HG03039 (cell line): ENCODE measurements at regions not wholly inside any gene's neighbourhood (a gene's known extent, or its start where the extent isn't known, plus 50 kb on each side); places are given as distances from the start of the nearest gene placed in this dataset.
"Not testable (repeated sequence)": the region's sequence is repeated elsewhere in the genome, so short reads cannot be mapped to it uniquely, and the experiment has no call there.

Experiments used
- ATAC-seq: cut with Tn5 transposase; IDR thresholded peaks from one replicate; pipeline ENCODE4 v1.9.1; 2021; ENCODE audit warnings: mild to moderate bottlenecking, moderate library complexity; ENCODE audit not compliant: unreplicated experiment

DNA sequence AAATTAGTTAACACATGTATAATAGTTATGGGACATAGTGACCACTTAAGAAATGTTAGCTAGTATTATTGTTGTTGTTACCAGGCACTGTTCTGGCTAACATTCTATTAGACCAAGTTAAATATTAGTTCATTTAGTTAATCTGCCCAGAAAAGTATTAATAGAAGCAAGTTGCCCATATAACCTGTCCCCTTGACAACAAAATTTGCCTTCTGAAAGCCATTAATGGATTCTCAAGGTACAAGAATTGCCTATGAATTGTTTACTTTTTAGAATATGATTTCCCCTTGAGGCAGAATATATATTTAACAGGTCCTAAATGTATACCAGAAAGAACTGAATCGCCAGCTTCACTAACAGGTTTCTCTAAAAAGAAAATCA lies 167.3 kb upstream of the TMCC3 start:
- no peak for ATAC-seq

DNA sequence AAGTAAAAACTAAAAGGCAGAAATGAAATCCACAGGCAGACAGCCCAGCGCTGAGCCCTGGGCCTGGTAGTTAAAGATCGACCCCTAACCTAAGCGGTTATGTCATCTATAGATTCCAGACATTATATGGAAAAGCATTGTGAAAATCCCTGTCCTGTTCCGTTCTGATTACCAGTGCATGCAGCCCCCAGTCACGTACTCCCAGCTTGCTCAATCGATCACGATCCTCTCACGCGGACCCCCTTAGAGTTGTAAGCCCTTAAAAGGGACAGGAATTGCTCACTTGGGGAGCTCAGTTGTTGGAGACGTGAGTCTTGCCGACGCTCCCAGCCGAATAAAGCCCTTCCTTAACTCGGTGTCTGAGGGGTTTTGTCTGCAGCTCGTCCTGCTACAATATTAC lies 166.8 kb upstream of the TMCC3 start:
- not testable (repeated sequence) for ATAC-seq

DNA sequence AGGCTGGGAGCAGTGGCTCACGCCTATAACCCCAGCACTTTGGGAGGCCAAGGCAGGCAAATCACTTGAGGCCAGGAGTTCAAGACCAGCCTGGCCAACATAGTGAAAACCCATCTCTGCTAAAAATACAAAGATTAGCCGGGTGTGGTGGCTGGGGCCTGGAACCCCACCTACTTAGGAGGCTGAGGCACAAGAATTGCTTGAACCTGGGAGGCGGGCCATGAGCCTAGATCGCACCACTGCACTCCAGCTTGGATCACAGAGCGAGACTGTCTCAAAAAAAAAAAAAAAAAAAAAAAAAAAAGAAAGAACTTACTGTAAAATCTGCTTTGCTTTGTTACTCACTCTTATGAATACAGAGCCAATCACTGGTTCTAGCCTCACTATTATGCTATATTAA lies 166.4 kb upstream of the TMCC3 start:
- ATAC-seq = not testable (repeated sequence)

DNA sequence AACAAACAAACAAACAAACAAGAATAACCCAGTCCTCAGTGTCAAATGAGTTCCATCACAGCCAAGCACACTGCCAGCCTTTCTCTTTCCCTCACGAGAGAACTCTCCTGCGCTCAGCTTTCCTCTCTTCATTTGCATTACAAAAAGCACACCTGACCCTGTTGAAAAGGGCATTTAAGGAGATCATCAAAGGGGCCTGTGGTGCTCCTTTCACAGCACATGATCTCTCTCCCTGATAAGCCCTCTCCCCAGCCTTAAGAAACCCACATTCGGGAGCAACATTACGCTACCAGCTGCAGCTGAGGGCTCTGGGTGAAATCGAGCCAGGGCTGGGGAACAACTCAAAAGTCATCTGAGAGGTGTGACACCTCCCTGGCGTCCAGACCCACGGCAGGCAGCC lies 165.6 kb upstream of the TMCC3 start:
- no peak for ATAC-seq

DNA sequence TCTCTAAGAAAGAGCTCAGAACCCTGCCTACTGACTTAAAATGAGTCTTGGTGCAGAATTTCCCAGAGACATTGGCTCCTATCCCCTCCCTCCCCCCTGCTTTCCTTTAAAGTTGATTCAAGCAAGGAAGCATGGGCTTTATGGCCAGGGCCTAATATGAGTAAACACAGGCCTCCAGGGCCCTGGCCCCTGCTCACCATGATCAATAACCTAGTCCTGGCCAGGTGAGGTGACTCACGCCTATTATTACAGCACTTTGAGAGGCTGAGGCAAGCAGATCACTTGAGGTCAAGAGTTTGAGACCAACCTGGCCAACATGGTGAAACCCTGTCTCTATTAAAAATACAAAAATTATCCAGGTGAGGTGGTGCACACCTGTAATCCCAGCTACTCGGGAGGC lies 165.1 kb upstream of the TMCC3 start:
- no peak for ATAC-seq

DNA sequence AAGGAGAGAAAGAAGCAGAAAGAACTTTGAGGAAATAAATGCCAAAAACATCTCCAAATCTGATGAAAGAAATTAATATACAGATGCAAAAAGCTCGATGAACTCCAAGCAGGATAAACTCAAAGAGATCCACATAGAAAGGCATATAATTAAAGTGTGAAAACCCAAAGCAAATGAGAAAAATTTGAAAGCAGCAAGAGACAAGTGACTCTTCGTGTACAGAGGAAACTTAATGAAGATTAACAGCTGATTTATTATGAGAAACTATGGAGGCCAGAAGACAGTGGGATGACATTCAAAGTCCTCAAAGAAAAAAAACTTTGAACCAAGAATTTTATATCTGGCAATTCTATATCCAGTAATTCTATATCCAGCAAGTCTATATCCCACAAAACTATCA lies 163.0 kb upstream of the TMCC3 start:
- ATAC-seq = no peak

DNA sequence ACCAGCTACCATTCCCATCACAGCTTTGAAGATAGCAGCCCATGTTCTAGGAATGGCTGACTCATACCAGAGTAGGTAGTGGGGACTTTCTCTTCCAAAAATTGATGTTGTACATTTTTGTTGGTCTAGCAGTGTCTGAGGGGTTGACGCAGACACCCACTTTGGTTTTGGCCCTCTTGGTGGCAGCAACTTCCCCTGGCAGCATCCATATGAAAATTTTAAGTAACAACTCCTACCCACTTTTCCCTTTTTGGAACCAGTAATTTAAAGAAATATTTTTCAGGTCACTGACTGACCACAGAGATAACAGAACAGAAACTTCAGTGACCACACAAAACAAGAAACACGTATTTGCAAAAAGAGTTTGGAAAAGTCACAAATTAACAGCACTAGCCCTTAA lies 162.0 kb upstream of the TMCC3 start:
- ATAC-seq = no peak

DNA sequence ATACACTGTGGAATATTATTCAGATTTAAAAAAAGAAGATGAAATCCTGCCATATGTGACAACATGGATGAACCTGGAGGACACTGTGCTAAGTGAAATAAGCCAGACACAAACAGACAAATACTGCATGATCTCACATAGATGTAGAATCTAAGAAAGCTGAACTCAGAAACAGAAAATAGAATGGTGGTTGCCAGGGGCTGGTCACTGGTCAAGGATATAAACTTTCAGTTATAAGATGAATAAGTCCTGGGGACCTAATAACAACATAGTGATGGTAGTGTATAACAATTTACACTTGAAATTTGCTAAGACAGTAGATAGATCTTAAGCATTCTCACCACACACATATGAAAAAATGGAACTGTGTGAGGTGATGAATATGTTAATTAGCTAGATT lies 161.3 kb upstream of the TMCC3 start:
- no peak for ATAC-seq

DNA sequence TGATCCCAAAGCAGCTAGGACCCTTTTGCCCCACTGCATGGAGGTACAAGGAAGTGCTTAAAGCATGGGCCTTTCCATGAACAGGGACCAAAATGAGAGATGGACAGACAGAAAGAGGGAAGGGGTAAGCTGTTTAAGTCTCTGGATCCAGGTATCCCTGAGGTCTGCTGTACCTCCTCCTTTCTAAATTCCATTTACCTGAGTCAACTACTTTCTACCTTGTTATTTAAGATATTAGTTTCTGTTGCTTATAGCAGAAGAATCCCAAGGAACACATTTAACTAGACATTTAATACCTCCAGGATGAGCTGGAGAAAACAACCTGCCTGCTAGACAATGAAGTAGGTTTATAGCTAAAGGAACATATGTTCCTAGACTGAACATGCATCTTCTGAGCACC lies 157.6 kb upstream of the TMCC3 start:
- ATAC-seq = no peak

DNA sequence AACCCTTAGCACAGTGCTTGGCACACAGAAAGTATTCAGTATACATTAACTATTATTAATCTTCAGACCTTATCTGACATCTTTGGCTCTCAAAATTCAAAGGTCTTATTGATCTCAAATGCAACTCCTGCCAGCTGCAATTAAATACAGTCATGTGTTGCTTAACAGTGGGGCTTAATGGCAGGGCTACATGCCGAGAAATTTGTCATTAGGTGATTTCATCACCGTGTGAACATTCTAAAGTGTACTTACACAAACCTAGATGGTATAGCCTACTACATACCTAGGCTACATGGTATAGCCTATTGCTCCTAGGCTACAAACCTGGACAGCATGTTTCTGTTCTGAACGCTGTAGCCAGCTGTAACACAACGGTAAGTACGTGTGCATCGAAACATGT lies 156.3 kb upstream of the TMCC3 start:
- ATAC-seq = no peak

DNA sequence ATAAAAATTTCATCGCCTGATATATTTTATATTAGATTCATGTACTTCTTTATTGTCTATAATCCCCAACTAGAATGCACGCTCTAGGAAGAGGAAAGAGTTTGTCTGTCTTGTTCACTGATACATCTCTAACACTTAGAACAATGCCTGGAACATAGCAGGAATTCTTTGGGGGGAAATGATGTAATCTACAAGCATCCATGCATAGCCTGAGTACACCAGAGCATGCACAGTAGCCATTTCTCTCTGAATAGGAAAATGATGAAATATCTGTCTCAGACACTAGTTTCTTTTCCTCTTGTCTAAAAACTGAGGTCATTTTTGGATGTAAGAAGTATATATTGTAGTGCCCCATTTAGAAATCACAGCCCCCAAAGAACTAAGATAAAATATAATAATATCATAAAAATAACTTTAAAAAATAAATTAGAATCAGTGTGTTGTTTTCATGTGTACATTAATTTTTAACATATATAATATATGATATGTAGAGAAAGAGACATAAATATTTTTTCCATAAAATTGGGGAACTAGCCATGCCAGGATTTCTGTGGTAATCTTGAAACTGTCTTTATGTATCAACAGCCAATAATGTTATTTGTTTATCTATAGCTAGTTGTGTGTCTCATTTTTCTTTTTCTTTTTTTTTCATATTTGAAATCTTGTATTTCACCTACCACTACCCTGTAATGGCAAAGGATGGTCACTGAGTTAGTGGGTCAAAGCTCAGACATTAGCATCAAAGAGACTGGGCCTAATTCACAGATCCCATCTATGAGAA lies 155.6 kb upstream of the TMCC3 start:
- no peak for ATAC-seq

DNA sequence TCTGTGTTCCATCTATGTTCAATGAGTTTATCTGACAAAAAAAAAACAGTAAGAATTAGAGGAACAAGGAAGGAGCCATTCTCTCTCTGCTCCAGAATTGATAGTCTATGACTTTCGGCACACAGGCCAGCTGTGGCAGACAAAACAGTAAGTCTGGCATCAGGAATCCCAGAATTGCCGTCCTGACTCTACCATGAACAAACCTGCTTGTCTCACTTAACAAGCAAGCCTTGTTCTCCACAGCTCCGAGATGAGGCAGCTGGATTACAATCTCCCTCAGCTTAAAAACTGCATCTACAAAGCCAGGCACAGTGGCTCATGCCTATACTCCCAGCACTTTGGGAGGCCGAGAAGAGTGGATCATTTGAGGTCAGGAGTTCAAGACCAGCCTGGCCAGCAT lies 153.6 kb upstream of the TMCC3 start:
- no peak for ATAC-seq

DNA sequence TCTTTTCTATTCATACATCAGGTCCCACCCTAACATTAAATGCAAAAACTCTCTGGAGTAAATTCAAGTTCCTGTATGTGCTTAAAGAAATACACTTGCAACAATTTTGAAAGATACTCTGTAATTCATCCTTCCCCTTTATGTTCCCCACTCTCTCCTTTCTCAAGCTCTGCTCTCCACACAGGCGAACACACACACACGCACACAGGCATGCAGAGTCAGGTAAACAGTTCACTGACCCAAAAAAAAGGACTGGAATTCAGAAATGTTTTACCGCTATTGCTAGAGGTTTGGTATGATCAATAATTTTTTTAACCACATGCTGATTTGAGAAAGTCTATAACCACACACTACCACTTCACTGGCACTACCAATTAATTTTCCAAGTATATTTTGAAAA lies 152.4 kb upstream of the TMCC3 start:
- no peak for ATAC-seq

DNA sequence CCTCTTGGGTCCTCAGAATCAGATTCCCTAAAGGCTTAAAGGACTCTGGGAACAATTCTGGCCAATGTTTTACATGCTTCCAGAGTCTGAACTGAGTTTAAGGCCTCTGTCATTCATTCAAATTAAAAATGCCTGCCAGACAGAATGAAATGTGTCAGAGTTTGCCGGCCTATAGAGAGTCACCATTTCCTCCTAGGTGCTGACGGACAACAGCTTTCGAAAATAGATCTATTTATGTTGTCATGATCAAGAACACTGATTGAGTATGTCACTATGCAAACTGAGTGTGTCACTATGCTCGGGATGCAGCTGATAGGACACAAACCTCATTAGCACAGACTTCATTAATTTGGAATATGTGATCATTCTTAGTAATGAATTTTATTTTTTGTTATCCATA lies 151.4 kb upstream of the TMCC3 start:
- ATAC-seq = no peak

DNA sequence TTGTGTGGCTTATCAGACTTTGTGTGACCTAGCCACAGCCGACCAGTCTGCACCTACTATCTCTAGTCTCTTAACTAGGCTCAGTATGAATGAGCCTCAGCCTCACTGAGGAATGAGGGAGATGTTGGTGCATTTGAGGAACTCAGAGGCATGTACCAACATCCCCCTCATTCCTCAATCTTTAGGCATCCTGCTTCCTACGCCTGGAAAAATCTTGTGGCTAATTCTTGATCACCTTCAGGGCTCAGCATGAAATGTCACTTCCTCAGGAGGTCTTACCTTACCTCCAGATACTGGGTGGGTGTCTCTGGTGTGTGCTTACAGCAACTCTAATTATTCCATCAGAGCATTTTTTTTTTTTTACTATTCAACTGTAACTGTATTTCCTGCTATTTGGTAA lies 148.8 kb upstream of the TMCC3 start:
- ATAC-seq = no peak

DNA sequence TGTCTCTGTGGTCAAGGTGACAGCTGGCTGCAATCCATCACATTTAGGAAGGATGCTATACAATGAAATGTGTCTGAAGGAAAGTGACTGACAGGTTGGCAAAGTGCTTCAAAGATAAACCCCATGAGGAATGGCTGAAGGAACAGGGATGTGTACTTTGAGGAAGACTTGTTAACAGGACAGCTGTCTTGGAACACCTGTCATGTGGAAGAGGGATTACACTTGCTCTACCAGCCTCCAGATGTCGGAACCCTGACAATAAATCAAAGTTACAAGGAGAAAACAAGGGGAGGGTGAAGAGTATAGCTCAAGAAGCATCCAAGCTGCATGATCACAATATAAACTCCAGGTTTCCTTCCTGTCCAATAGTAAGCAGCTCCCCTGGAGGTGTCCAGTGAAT lies 147.8 kb upstream of the TMCC3 start:
- no peak for ATAC-seq

DNA sequence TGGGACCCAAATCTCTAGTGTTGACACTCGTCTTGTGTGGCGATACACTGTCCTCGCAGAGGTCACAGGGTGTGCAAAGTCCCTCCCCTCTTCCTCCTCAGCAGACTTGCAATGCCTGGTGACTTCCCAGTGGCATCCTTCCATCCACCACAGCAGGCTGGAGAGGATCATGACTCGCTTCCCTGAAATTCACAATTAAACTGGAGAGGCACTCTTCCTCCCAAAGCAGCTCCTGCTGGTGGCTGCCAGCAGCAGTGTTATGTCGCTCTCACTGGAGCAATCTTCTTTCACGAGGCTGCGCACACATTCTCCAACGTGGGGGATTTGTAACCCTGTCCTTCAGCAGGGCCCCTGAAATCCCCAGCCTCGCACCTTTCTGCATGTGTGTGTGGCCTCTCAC lies 145.2 kb upstream of the TMCC3 start:
- no peak for ATAC-seq

DNA sequence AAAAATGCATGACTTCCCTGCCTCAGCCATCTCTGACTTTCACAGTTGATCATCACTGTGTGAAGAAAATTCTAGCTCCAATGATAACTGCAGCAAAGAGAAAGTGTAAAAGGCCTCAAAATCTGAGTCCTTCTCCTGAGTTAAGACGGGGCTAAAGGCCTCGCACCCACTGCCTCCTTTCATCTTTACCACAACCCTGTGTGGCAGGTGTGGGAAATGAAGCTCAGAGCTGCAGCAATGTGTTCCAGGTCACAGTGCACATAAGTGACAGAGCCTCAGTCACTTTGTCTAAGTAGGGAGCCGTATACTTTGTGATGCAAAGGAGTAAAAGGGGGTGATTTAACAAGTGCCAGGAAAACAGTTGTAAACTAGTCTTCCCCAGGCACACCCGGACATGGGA lies 144.7 kb upstream of the TMCC3 start:
- no peak for ATAC-seq

DNA sequence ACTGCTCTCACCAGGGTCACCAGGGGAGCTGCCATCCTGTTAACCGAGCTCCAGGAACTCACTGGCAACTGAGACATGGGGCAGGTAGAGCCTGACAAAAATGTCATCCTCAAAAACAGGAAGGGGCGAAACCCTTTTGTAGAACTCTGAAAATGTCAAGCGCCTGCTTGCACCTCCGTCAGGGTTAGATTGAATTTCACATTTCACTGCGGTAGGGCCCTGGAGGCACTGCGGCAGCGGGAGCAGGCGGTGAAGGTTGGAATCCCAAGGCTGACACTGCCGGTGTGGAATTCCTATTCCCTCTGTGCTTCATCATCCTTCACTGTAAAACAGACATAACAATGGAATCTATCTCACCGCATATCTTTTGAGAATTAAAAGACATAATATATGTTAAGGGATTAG lies 142.8 kb upstream of the TMCC3 start:
- ATAC-seq = no peak

DNA sequence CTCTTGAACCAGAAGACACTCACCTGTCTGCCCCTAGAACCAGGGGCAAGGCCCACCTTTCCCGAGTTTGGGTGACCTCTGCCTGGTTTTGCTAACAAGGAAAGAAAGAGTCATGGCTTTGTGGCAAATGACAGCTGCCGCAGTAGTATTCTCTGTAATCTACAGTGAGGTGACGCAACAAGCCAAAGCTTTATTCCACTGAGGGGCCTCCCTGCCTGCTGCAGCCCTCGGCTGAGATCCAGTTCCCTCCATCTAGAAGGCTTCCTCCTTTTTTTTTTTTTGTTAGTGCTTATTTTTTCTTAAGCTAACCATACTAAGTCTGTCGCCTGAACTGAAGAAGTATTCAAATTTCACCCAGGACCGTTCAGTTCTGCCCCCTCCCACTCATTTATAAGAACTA lies 142.3 kb upstream of the TMCC3 start:
- no peak for ATAC-seq

DNA sequence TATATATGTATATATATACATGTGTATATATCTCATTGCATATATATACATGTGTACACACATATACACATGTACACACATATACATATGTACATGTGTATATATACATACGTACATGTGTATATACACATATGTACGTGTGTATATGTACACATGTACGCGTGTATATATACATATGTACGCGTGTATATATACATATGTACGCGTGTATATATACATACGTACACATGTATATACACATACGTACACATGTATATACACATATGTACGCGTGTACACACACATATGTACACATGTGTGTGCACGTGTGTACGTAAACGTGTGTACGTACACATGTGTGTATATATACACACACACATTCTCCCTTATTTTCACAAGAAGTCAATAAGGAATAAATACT lies 141.6 kb upstream of the TMCC3 start:
- no peak for ATAC-seq

DNA sequence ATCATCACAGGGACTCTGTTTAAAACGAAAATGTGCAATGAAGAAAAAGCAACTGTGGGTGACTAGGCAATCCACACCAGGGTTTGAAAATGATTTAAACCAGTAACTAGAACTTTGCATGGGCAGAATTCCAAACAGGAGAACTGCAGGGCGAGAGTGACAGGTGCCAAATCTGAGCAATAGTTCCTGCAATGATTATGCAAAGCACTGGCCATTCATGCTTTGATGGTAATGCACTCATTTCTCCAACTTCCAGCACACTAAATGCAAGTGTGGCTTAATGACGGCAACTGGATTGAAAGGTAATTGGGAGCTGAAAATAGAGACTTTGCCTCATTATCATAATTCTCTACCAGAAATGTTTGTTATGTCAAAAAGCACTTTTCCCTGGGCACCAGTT lies 140.5 kb upstream of the TMCC3 start:
- ATAC-seq = no peak

DNA sequence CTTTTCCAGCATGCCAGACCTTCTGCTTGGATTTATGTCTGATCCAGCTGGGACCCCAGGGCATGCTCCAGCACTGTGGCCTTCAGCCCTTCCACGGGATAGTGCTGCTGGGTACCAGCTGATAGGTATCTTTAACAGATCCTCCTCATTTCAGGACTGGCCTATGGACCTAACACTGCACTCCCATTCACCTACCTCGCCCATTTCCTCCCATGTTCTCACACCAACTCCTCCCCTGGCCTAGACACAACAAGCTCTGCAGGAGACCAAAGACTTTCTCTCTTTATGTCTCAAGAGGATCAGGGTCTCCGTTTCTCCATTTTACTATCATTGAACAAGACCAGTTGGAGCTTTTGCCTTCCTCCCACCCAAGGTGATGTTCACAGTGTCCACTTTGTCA lies 140.0 kb upstream of the TMCC3 start:
- ATAC-seq = no peak
